Duodenal mucosa (tissue), 2 donors: ENCODE measurements at regions not wholly inside any gene's neighbourhood (a gene's known extent, or its start where the extent isn't known, plus 50 kb on each side); places are given as distances from the start of the nearest gene placed in this dataset.

Source experiments
- H3K27ac ChIP-seq: one replicate; pipeline ENCODE4 v1.7.0; 2013; ENCODE audit warnings: low read depth, low read length
- H3K27me3 ChIP-seq, 2 donors: one replicate each; pipeline ENCODE4 v1.7.0; 2013; ENCODE audit warnings: low read length in 2 of 2, control low read depth in 1 of 2; ENCODE audit not compliant: insufficient read depth in 2 of 2, control insufficient read depth in 1 of 2
- H3K36me3 ChIP-seq, 2 donors: one replicate each; pipeline ENCODE4 v1.7.0; 2013; ENCODE audit warnings: low read length in 2 of 2, control low read depth in 1 of 2; ENCODE audit not compliant: insufficient read depth in 2 of 2, control insufficient read depth in 1 of 2
- H3K4me1 ChIP-seq, 2 donors: one replicate each; pipeline ENCODE4 v1.7.0; 2013; ENCODE audit warnings: low read length in 2 of 2, control low read depth in 1 of 2; ENCODE audit not compliant: insufficient read depth in 2 of 2, control insufficient read depth in 1 of 2
- H3K4me3 ChIP-seq, 2 donors: one replicate each; pipeline ENCODE4 v1.7.0; 2013; ENCODE audit warnings: low read length in 2 of 2, low read depth in 1 of 2
- H3K9ac ChIP-seq, 2 donors: one replicate each; pipeline ENCODE4 v1.7.0; 2013; ENCODE audit warnings: low read length in 2 of 2, low read depth in 1 of 2
- H3K9me3 ChIP-seq, 2 donors: one replicate each; pipeline ENCODE4 v1.7.0; 2013; ENCODE audit warnings: low read length in 2 of 2, control low read depth in 1 of 2; ENCODE audit not compliant: control insufficient read depth in 1 of 2

- H3K9ac ChIP-seq: no peak overlapping the region
- H3K4me1 ChIP-seq: peaks cover 0 to 9% of the 10 kb centered on the region in 2 donors
- no peaks in the 10 kb centered on the region for H3K9me3 ChIP-seq
- no peak overlapping the region for H3K4me3 ChIP-seq
- H3K36me3 ChIP-seq: no peaks in the 10 kb centered on the region
- no peaks in the 10 kb centered on the region for H3K27me3 ChIP-seq
- H3K27ac ChIP-seq: no peak overlapping the region
These were observed 170.7 kb upstream of the PPP2R2D start for GRCh38 chr10:131729938-131730660.

DNA sequence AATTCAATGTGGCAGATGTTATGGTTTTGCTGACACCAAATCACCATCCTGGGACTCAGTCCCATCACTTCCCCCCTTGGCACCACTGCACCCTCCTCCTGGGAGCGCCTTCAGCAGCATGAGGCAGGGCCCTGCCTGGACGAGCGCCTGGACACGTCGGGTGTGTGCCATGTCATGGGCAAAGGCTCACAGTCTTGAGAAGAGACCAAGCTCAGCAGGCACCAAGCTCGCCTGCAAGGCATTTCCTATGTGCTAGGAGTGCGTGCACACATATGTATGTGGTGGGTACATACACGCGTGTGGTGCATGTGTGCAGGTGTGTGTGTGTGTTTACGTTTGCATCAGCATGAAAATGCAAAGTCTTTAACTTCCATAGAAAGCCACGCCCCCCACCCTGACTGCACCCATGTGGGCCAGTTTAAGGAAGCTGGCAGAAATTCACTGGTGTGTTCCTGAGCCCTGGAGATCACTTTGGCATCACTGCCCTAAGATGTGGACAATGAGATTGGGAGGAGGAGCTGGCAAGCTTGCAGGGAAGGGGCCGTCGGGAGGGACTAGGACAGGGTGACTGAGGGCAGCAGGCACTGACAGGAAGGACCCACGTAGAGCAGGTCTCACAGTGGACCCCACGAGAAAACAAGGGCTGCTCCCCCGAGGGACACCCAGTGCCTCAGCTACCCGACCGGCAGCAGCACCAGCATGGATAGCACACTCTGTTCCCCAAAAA lies 169.9 kb upstream of the PPP2R2D start:
- Histone ChIP-seq H3K4me3 (no peak overlapping the region), H3K9ac (no peak overlapping the region), H3K9me3 (no peaks in the 10 kb centered on the region), H3K36me3 (no peaks in the 10 kb centered on the region), H3K27ac (no peak overlapping the region), H3K4me1 (peaks cover 0 to 6% of the 10 kb centered on the region in 2 donors), H3K27me3 (no peaks in the 10 kb centered on the region)

DNA sequence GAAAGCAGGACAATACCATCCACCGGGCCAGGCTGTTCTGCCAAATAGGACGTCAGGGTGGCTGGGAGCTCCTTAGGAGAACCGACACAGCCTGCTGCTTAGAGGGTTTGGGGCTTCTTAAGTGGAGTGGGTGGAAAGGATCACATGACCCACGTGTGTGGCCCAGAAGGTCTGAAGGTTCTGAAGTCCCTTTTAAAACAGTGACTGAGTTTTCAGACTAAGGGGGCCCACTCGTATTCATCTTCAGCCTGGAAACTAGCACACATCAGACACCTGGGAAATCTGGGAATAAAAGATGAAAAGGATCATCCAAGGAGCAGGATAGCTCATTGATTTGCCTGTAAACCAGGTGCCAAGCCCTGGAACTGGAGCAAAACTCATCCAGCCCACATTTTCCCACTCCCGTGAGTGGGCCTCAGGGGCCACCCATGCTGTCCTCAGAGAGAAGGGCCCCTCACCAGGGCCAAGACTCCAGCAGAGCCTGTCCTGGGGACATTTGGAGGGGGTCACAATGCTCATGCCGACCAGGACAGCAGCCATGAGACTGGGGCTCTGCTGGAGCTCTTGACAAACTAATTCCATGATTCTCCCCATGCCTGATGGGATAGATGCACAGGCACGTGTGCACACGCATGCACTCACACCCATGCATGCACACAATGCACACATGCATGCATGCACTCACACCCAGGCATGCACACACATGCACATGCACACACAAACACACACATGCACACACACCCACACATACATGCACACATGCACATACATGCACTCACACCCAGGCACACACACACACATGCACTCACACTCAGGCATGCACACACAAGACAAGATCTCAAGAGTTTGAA lies 168.8 kb upstream of the PPP2R2D start:
- Histone ChIP-seq H3K27me3 (no peaks in the 10 kb centered on the region), H3K27ac (no peak overlapping the region), H3K9ac (no peak overlapping the region), H3K36me3 (no peaks in the 10 kb centered on the region), H3K4me1 (no peaks in the 10 kb centered on the region), H3K4me3 (no peak overlapping the region), H3K9me3 (no peaks in the 10 kb centered on the region)

- Histone ChIP-seq H3K36me3 (no peaks in the 10 kb centered on the region), H3K4me1 (no peaks in the 10 kb centered on the region), H3K4me3 (no peak overlapping the region), H3K27ac (no peak overlapping the region), H3K9ac (no peak overlapping the region), H3K27me3 (no peaks in the 10 kb centered on the region), H3K9me3 (no peaks in the 10 kb centered on the region)
These were observed 168.1 kb upstream of the PPP2R2D start for GRCh38 chr10:131732631-131733127.

DNA sequence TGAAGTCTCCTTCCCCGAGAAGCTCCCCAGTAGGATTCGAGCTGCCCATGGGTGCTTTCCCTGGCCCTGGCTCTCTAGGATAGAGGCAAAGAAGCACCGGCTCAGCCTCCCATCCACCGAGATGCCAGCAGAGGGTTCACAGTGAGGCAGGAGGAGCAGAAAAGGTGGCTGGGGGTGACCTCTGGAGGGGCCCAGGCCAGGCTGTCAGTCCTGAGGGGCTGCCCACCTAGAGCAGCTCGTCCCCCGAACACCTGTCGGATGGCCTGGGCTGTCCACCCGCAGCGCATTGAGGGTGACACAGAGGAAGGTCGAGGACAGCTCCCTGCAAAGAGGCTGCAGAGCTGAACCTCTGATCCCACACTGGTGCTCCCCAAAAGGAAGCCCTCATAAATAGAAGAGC lies 167.2 kb upstream of the PPP2R2D start:
- no peak overlapping the region for H3K4me3 ChIP-seq
- H3K4me1 ChIP-seq: no peaks in the 10 kb centered on the region
- H3K36me3 ChIP-seq: no peaks in the 10 kb centered on the region
- H3K9ac ChIP-seq: no peak overlapping the region
- H3K9me3 ChIP-seq: no peaks in the 10 kb centered on the region
- H3K27me3 ChIP-seq: no peaks in the 10 kb centered on the region
- H3K27ac ChIP-seq: no peak overlapping the region

GRCh38 chr10:131735577-131735976 lies 165.2 kb upstream of the PPP2R2D start:
- H3K27ac ChIP-seq: no peak overlapping the region
- H3K4me3 ChIP-seq: no peak overlapping the region
- no peaks in the 10 kb centered on the region for H3K36me3 ChIP-seq
- H3K27me3 ChIP-seq: no peaks in the 10 kb centered on the region
- no peak overlapping the region for H3K9ac ChIP-seq
- no peaks in the 10 kb centered on the region for H3K4me1 ChIP-seq
- H3K9me3 ChIP-seq: no peaks in the 10 kb centered on the region

DNA sequence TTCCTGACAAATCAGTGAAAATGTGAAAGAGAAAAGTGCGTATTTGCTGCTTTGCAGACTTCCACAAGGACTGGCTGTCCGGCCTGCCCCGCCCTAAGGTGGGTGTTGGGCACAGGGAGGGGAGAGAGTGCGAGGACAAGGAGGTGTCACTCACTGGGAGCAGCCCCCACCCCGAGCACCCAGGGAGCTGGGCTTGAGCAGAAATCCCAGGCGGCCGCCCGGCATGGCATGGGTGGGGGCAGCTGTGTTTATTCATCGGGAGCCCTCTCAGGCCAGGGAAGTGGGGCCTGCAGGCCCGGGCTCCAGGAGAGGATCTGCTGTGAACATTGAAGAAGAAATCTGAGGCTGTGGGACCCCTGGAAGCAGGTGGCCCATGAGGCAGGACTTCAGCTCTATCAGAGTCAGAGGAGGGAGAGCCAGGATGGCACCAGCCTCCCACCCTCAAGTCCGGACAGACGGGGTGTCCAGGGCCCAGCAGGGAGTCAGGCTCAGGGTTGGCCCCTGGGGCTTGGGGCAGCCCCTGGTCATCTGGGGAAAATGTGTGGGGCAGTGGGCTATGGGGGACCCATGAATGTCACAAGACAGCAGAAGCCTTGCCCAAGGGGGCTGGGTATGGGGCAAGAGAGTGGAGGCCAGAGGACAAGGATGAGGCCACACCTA lies 164.4 kb upstream of the PPP2R2D start:
- no peak overlapping the region for H3K27ac ChIP-seq
- H3K36me3 ChIP-seq: no peaks in the 10 kb centered on the region
- no peaks in the 10 kb centered on the region for H3K4me1 ChIP-seq
- H3K4me3 ChIP-seq: no peak overlapping the region
- no peaks in the 10 kb centered on the region for H3K9me3 ChIP-seq
- H3K27me3 ChIP-seq: no peaks in the 10 kb centered on the region
- no peak overlapping the region for H3K9ac ChIP-seq

- Histone ChIP-seq H3K27ac (no peak overlapping the region), H3K4me3 (no peak overlapping the region), H3K4me1 (no peaks in the 10 kb centered on the region), H3K9me3 (no peaks in the 10 kb centered on the region), H3K9ac (no peak overlapping the region), H3K27me3 (no peaks in the 10 kb centered on the region), H3K36me3 (no peaks in the 10 kb centered on the region)
These were observed 163.0 kb upstream of the PPP2R2D start for GRCh38 chr10:131737543-131738395.

DNA sequence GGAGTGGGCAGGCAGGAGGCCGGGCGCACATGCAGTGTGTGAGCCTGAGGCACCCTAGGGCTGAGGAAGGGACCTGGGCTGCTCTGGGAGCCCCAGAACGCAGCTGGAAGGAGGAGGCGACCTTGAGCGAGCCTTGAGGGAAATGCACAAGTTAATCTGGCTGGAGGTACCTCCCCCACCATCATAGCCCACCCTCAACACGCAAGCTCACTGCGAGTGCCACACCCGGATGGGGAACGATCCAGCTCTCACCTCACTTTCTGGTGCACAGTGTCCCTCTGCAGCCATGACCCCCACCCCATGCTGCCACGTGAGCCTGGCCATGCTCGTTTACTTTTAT lies 162.4 kb upstream of the PPP2R2D start:
- no peaks in the 10 kb centered on the region for H3K9me3 ChIP-seq
- H3K36me3 ChIP-seq: no peaks in the 10 kb centered on the region
- peaks cover 0 to 2% of the 10 kb centered on the region in 2 donors for H3K4me1 ChIP-seq
- H3K9ac ChIP-seq: no peak overlapping the region
- H3K27me3 ChIP-seq: no peaks in the 10 kb centered on the region
- H3K27ac ChIP-seq: no peak overlapping the region
- no peak overlapping the region for H3K4me3 ChIP-seq
